SH-SY5Y (cell line): ENCODE measurements at regions not wholly inside any gene's neighbourhood (a gene's known extent, or its start where the extent isn't known, plus 50 kb on each side); places are given as distances from the start of the nearest gene placed in this dataset.

Experiments
- GATA2 ChIP-seq: IDR thresholded peaks from 2 replicates; pipeline ENCODE4 v1.6.1; 2011; ENCODE audit warnings: mild to moderate bottlenecking, low read depth, low read length
- GATA3 ChIP-seq: IDR thresholded peaks from 2 replicates; pipeline ENCODE4 v1.6.1; 2011; ENCODE audit warnings: low read depth, mild to moderate bottlenecking, low read length, moderate library complexity

DNA sequence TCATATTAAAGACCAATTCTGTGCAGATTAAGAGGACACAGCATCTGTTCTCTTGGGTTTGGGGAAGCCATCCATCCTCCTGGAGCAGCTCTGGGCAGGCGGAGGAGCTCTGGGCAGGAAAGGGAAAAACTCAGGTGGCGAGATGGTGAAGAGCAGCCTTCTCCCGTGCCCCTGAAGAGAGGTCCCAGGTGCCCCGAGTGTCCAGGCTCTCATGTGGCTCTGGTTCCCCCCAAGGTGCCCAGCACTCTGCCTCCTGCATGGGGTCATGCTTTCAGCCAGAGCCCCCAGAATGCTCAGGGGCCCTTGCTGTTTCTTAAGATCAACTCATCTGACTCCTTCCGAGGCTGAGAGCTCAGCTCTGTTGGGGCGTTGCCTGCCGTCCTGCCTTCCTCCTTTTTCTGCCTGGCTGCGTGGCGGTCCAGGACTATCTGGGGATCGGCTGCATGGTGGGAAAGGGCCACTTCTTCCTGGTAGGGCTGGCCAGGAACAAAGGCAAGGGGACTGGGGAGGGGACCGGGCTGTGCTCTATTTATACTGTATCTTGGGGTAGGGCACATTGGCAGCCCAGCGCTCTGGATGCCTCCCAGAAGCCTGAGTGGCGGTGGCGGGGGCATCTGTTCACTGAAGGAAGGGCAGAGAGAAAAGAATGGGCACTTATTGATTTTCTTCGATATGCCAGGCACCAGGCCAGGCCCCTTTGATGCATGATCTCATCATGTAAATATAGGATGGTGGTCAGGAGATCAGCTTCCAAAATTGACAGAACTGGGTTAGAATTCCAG, 103.2 kb upstream of the SDK2 start:
- TF ChIP-seq GATA3, result no peak
- TF ChIP-seq GATA2, result no peak
